ENCODE measurements at regions not wholly inside any gene's neighbourhood (a gene's known extent, or its start where the extent isn't known, plus 50 kb on each side); places are given as distances from the start of the nearest gene placed in this dataset.

DNA sequence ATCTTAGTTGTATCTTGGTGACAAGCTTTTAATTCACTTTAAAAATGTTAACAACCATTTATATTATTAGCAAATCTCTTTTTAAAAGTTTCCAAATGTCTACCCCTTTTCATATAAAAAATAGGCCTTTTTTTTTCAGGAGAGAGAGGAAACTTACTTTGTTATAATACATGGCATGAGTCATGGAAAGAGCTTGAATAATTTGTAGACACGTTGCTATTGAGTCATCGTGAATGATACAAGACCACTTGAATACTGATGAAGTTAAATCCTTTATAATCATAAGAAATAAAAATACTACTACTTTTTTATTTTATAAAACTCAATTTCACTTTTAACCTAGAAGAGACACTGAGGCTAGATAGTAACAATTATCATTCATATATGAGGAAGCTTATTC lies 70.3 kb upstream of the BBX start:
- TF ChIP-seq POLR2AphosphoS5 (IDR thresholded peaks at IDR 0.05; ENCODE audit: low read depth), result no peak
- no peak for TF ChIP-seq GABPA (IDR thresholded peaks at IDR 0.05; ENCODE audit: low read depth)
- TF ChIP-seq SPI1 (IDR thresholded peaks at IDR 0.05; ENCODE audit: borderline replicate concordance, low read depth), result no peak
- TF ChIP-seq, protein P1, sequence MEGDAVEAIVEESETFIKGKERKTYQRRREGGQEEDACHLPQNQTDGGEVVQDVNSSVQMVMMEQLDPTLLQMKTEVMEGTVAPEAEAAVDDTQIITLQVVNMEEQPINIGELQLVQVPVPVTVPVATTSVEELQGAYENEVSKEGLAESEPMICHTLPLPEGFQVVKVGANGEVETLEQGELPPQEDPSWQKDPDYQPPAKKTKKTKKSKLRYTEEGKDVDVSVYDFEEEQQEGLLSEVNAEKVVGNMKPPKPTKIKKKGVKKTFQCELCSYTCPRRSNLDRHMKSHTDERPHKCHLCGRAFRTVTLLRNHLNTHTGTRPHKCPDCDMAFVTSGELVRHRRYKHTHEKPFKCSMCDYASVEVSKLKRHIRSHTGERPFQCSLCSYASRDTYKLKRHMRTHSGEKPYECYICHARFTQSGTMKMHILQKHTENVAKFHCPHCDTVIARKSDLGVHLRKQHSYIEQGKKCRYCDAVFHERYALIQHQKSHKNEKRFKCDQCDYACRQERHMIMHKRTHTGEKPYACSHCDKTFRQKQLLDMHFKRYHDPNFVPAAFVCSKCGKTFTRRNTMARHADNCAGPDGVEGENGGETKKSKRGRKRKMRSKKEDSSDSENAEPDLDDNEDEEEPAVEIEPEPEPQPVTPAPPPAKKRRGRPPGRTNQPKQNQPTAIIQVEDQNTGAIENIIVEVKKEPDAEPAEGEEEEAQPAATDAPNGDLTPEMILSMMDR (IDR thresholded peaks at IDR 0.05; ENCODE audit: insufficient read depth, low read length), result no peak
- TF ChIP-seq, protein P2, sequence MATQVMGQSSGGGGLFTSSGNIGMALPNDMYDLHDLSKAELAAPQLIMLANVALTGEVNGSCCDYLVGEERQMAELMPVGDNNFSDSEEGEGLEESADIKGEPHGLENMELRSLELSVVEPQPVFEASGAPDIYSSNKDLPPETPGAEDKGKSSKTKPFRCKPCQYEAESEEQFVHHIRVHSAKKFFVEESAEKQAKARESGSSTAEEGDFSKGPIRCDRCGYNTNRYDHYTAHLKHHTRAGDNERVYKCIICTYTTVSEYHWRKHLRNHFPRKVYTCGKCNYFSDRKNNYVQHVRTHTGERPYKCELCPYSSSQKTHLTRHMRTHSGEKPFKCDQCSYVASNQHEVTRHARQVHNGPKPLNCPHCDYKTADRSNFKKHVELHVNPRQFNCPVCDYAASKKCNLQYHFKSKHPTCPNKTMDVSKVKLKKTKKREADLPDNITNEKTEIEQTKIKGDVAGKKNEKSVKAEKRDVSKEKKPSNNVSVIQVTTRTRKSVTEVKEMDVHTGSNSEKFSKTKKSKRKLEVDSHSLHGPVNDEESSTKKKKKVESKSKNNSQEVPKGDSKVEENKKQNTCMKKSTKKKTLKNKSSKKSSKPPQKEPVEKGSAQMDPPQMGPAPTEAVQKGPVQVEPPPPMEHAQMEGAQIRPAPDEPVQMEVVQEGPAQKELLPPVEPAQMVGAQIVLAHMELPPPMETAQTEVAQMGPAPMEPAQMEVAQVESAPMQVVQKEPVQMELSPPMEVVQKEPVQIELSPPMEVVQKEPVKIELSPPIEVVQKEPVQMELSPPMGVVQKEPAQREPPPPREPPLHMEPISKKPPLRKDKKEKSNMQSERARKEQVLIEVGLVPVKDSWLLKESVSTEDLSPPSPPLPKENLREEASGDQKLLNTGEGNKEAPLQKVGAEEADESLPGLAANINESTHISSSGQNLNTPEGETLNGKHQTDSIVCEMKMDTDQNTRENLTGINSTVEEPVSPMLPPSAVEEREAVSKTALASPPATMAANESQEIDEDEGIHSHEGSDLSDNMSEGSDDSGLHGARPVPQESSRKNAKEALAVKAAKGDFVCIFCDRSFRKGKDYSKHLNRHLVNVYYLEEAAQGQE (IDR thresholded peaks at IDR 0.05; ENCODE audit: insufficient replicate concordance, low read depth), result no peak
- H3K27ac ChIP-seq (replicated peaks), result no peak overlapping the region
- no peak overlapping the region for H3K4me3 ChIP-seq (replicated peaks; ENCODE audit: insufficient read depth, low read length)
- no peaks in the 10 kb centered on the region for H3K27me3 ChIP-seq (ENCODE audit: insufficient read depth, poor library complexity, severe bottlenecking)
- DNase-seq (ENCODE audit: low read depth in 1 of 2, low spot score in 1 of 2), result no peak

DNA sequence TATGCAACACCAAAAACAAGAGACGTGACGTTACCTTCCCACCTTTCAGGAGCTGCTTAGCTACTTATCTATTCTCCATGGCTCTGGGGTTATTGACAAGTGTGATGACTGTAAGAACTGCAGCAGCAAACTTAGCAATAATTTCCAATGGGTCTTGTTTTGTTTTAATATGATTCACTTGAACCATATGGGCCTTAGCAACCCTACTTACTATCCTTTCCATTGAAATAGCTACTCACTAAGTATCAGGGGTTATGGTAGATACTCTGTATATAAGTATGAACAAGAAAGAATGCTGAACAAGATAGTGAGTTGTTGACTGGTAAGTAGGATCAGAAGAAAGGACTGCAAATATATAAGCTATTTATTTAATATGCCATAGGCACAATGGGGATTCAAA lies 69.3 kb upstream of the BBX start:
- DNase-seq (ENCODE audit: low read depth in 1 of 2, low spot score in 1 of 2), result no peak
- Histone ChIP-seq H3K27me3 (ENCODE audit: insufficient read depth, poor library complexity, severe bottlenecking) (no peaks in the 10 kb centered on the region), H3K27ac (replicated peaks) (no peak overlapping the region), H3K4me3 (replicated peaks; ENCODE audit: insufficient read depth, low read length) (no peak overlapping the region)
- TF ChIP-seq GABPA (IDR thresholded peaks at IDR 0.05; ENCODE audit: low read depth) (no peak), POLR2AphosphoS5 (IDR thresholded peaks at IDR 0.05; ENCODE audit: low read depth) (no peak), SPI1 (IDR thresholded peaks at IDR 0.05; ENCODE audit: borderline replicate concordance, low read depth) (no peak)
- TF ChIP-seq, protein P1 (IDR thresholded peaks at IDR 0.05; ENCODE audit: insufficient read depth, low read length), result no peak
- TF ChIP-seq, protein P2 (IDR thresholded peaks at IDR 0.05; ENCODE audit: insufficient replicate concordance, low read depth), result no peak

DNA sequence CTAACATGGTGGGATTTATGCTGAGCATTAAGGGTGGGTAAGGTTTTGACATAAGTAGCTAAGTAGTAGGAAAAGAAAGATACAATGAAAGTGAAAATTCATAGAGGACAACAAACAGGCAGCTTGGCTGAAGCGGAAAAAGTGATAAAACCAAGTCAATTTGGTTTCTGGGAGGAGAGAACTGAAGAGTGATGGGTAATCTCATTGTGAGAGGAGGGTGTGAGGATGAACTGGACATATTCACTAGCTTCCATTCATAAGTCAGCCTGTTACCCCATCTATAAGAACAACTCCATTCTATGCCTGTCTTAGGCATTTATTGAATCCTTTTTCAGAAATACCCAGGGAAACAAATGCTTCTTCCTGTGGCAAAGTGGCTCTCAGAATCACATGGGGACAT lies 67.1 kb upstream of the BBX start:
- no peaks in the 10 kb centered on the region for H3K27me3 ChIP-seq (ENCODE audit: insufficient read depth, poor library complexity, severe bottlenecking)
- TF ChIP-seq SPI1 (IDR thresholded peaks at IDR 0.05; ENCODE audit: borderline replicate concordance, low read depth) (no peak), GABPA (IDR thresholded peaks at IDR 0.05; ENCODE audit: low read depth) (no peak), POLR2AphosphoS5 (IDR thresholded peaks at IDR 0.05; ENCODE audit: low read depth) (no peak)
- TF ChIP-seq, protein P1 (IDR thresholded peaks at IDR 0.05; ENCODE audit: insufficient read depth, low read length), result no peak
- TF ChIP-seq, protein P2 (IDR thresholded peaks at IDR 0.05; ENCODE audit: insufficient replicate concordance, low read depth), result no peak
- no peak overlapping the region for H3K27ac ChIP-seq (replicated peaks)

More for the DNA sequence above, 67.1 kb upstream of the BBX start:
- no peak overlapping the region for H3K4me3 ChIP-seq (replicated peaks; ENCODE audit: insufficient read depth, low read length)
- DNase-seq (ENCODE audit: low read depth in 1 of 2, low spot score in 1 of 2), result no peak
